ENCODE measurements at regions not wholly inside any gene's neighbourhood (a gene's known extent, or its start where the extent isn't known, plus 50 kb on each side); places are given as distances from the start of the nearest gene placed in this dataset.

GRCh38 chr1:47519491-47519890 is 81.6 kb downstream of the FOXD2 start:
- peaks cover 0 to 3% (median 0%) of the 10 kb centered on the region in 11 donors for H3K9me3 ChIP-seq
- H3K4me1 ChIP-seq = peaks cover 0 to 6% (median 0%) of the 10 kb centered on the region in 9 donors
- no peak overlapping the region for H3K27ac ChIP-seq
- TF ChIP-seq CTCF (IDR thresholded peaks at IDR 0.05) = no peak
- no peaks in the 10 kb centered on the region for H3K36me3 ChIP-seq
- 87 to 91% methylated on average over 4 of the region's 4 CpGs for WGBS, 2 donors
- H3K27me3 ChIP-seq = peaks cover 0 to 41% (median 14%) of the 10 kb centered on the region in 7 donors
- intact Hi-C loops (cut with DNase I) = no loop called here
- no peak for DNase-seq
- ATAC-seq = no peak
- H3K4me3 ChIP-seq = no peak overlapping the region

- intact Hi-C loops (cut with DNase I) = loop anchor here in 1 of 10 donors (10.0 kb wide), 1 partner anchor 195 kb away; no protein-coding TSS in a partner anchor
- no peak for TF ChIP-seq CTCF (IDR thresholded peaks at IDR 0.05)
- DNase-seq = no peak
- Histone ChIP-seq H3K4me3 (no peak overlapping the region), H3K36me3 (no peaks in the 10 kb centered on the region), H3K9me3 (no peaks in the 10 kb centered on the region), H3K27ac (no peak overlapping the region), H3K4me1 (peaks cover 0 to 6% (median 0%) of the 10 kb centered on the region in 9 donors), H3K27me3 (peaks cover 0 to 43% (median 17%) of the 10 kb centered on the region in 7 donors)
- WGBS, 2 donors = 80 to 81% methylated on average over 3 of the region's 3 CpGs
- no peak for ATAC-seq
Observed at GRCh38 chr1:47519971-47520370, 82.1 kb downstream of the FOXD2 start.

- H3K9me3 ChIP-seq = no peaks in the 10 kb centered on the region
- H3K4me3 ChIP-seq = no peak overlapping the region
- intact Hi-C loops (cut with DNase I) = loop anchor here in 1 of 10 donors (10.0 kb wide), 1 partner anchor 194 kb away; no protein-coding TSS in a partner anchor
- ATAC-seq (peak in 2 of 8 donors; percentile 27), DNase-seq (no peak)
- no peak overlapping the region for H3K27ac ChIP-seq
- TF ChIP-seq CTCF (IDR thresholded peaks at IDR 0.05) = no peak
- WGBS, 2 donors = 43 to 48% methylated on average over 11 of the region's 11 CpGs
- H3K27me3 ChIP-seq = peaks cover 0 to 44% (median 16%) of the 10 kb centered on the region in 7 donors
- H3K36me3 ChIP-seq = no peaks in the 10 kb centered on the region
- peaks cover 0 to 6% (median 0%) of the 10 kb centered on the region in 9 donors for H3K4me1 ChIP-seq
Observed at GRCh38 chr1:47521034-47521881, 83.4 kb downstream of the FOXD2 start.

GRCh38 chr1:47522935-47523834 is 85.3 kb downstream of the FOXD2 start:
- no peak for TF ChIP-seq CTCF (IDR thresholded peaks at IDR 0.05)

More at GRCh38 chr1:47522935-47523834, 85.3 kb downstream of the FOXD2 start:
- Histone ChIP-seq H3K4me1 (peaks cover 0 to 6% (median 0%) of the 10 kb centered on the region in 9 donors), H3K27me3 (peaks cover 0 to 40% (median 27%) of the 10 kb centered on the region in 7 donors), H3K27ac (no peak overlapping the region), H3K4me3 (no peak overlapping the region), H3K36me3 (no peaks in the 10 kb centered on the region), H3K9me3 (no peaks in the 10 kb centered on the region)
- ATAC-seq = no peak
- WGBS, 2 donors = 80 to 81% methylated on average over 10 of the region's 10 CpGs
- intact Hi-C loops (cut with DNase I) = loop anchor here in 1 of 10 donors (10.0 kb wide), 1 partner anchor 192 kb away; no protein-coding TSS in a partner anchor
- no peak for DNase-seq

All from heart right ventricle (tissue), 16 donors.